IPS-18a (cell line): ENCODE measurements at regions not wholly inside any gene's neighbourhood (a gene's known extent, or its start where the extent isn't known, plus 50 kb on each side); places are given as distances from the start of the nearest gene placed in this dataset.
"Not testable (repeated sequence)": the region's sequence is repeated elsewhere in the genome, so short reads cannot be mapped to it uniquely, and the experiment has no call there.

Source experiments
- H3K27ac ChIP-seq: one replicate; pipeline ENCODE4 v1.5.1; 2013; ENCODE audit warnings: low read length
- H3K27me3 ChIP-seq: one replicate; pipeline ENCODE4 v1.6.1; 2013; ENCODE audit warnings: mild to moderate bottlenecking, low read length; ENCODE audit not compliant: control insufficient read depth, insufficient read depth
- H3K36me3 ChIP-seq: one replicate; pipeline ENCODE4 v1.6.1; 2013; ENCODE audit warnings: low read depth, low read length; ENCODE audit not compliant: control insufficient read depth
- H3K4me1 ChIP-seq: one replicate; pipeline ENCODE4 v1.6.1; 2013; ENCODE audit warnings: low read depth, low read length; ENCODE audit not compliant: control insufficient read depth
- H3K4me3 ChIP-seq: one replicate; pipeline ENCODE4 v1.5.1; 2013; ENCODE audit warnings: low read length
- H3K9ac ChIP-seq: one replicate; pipeline ENCODE4 v1.6.1; 2013; ENCODE audit warnings: mild to moderate bottlenecking, low read length, moderate library complexity
- H3K9me3 ChIP-seq: one replicate; pipeline ENCODE4 v1.6.1; 2013; ENCODE audit warnings: low read depth, low read length; ENCODE audit not compliant: control insufficient read depth

DNA sequence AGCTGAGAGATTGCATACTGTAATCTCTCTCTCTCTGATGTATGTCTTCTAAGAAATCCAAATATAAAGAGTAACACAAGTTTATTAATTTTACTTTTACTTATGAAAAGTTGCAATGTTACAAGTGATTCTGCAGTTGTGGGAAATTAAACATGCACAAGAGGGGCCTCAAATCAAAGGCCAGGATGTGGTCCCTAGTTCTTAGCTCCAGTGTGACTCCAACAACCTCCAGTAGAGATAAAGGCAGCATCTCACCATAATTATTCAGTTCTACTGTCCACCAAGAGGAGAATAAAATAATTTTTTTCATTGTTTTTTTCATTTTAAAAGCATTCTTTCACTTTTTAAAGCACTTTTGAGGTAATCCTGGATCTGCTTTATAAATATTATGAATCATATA is 223.3 kb downstream of the RAP2B start:
- Histone ChIP-seq H3K36me3 (no peaks in the 10 kb centered on the region), H3K9ac (no peak overlapping the region), H3K4me3 (no peak overlapping the region), H3K27ac (no peak overlapping the region), H3K4me1 (no peaks in the 10 kb centered on the region), H3K27me3 (no peaks in the 10 kb centered on the region), H3K9me3 (no peaks in the 10 kb centered on the region)

DNA sequence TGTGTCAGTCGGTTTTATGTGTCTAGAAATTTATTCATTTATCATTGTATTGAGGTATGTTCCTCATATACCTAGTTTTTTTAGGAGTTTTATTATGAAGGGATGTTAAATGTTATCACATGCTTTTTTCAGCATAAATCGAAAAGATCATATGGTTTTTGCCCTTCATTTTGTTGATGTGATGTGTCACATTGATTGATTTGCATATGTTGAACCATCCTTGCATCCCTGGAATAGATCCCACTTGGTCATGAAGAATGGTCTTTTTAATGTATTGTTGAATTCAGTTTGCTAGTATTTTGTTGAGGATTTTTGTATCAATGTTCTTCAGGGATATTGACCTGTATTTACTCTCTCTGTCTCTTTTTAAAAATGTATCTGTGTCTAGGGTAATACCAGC is 230.3 kb downstream of the RAP2B start:
- Histone ChIP-seq H3K4me1 (no peaks in the 10 kb centered on the region), H3K36me3 (no peaks in the 10 kb centered on the region), H3K9me3 (no peaks in the 10 kb centered on the region), H3K9ac (no peak overlapping the region), H3K27ac (no peak overlapping the region), H3K4me3 (no peak overlapping the region), H3K27me3 (no peaks in the 10 kb centered on the region)

DNA sequence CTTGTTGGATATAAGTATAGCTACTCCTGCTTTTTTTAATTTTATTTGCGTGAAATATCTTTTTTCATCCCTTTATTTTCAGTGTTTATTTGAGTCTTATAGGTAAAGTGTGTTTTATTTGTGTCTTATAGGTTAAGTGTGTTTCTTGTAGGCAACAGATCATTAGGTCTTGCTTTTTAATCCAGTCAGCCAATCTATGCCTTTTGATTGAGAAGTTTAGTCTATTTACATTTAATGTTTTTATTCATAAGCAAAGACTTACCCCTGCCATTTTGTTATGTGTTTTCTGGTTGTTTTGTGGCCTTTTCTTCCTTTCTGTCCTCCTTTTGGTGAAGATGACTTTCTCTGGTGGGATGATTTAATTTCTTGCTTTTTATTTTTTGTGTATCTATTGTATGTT is 232.0 kb downstream of the RAP2B start:
- Histone ChIP-seq H3K27me3 (no peaks in the 10 kb centered on the region), H3K9me3 (no peaks in the 10 kb centered on the region), H3K4me1 (no peaks in the 10 kb centered on the region), H3K4me3 (no peak overlapping the region), H3K9ac (no peak overlapping the region), H3K36me3 (no peaks in the 10 kb centered on the region), H3K27ac (no peak overlapping the region)

DNA sequence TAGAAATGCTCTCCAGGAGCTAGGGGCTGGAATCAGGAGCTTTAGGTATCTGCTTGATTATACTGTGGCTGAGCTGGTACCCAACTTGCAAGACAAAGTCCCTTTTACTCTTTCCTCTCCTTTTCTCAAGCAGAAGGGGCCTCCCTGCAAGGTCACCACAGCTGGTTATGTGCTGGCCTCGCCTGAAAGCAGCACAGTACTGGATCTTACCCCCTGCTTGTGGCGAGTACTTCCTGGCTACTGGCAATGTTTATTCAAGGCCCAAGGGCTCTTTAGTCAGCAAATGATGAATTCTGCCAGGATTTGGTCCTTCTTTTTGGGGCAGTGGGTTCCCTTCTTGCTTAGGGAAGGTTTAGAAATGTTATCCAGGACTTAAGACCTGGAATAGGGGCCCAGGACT is 234.6 kb downstream of the RAP2B start:
- Histone ChIP-seq H3K36me3 (no peaks in the 10 kb centered on the region), H3K4me3 (no peak overlapping the region), H3K27me3 (no peaks in the 10 kb centered on the region), H3K4me1 (no peaks in the 10 kb centered on the region), H3K9ac (no peak overlapping the region), H3K27ac (no peak overlapping the region), H3K9me3 (no peaks in the 10 kb centered on the region)

DNA sequence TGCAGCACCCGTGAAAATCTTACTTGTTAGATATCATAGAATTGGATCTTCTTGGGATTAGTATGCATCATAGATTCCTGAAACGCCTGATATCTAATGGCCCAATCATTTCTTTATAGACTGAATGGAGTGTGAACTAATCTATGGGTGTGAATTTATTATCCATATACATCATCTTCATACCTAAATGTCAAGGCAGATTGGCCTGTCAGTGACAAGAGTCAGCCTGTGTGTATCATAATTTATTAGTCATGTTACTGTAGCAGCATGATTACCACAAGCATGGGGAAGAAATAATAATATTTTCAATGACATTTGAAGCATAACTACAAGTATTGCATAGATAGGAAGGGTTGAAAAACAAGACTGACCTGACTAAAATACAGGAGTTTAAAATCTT is 235.8 kb downstream of the RAP2B start:
- Histone ChIP-seq H3K9me3 (no peaks in the 10 kb centered on the region), H3K9ac (no peak overlapping the region), H3K4me3 (no peak overlapping the region), H3K27ac (no peak overlapping the region), H3K27me3 (no peaks in the 10 kb centered on the region), H3K36me3 (no peaks in the 10 kb centered on the region), H3K4me1 (no peaks in the 10 kb centered on the region)

DNA sequence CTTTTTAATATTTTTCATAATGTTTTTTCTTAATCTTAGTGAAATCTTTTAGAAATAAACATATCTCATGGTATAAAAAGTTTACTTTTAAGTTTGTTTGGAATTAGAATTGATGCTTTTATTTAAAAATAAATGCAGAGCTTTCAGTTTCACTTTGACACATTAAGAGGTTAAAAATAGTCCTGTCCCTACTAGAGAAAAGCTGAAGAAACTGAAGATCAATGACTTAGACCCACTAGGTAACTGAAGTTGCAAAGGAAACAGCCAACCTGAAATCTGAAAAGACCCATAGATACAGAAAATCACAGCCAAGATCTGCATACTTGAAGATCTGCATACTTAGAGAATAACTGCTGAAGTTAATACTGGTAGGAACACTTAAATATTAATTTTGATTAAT is 237.6 kb downstream of the RAP2B start:
- Histone ChIP-seq H3K9ac (no peak overlapping the region), H3K36me3 (no peaks in the 10 kb centered on the region), H3K4me1 (no peaks in the 10 kb centered on the region), H3K27ac (no peak overlapping the region), H3K27me3 (no peaks in the 10 kb centered on the region), H3K4me3 (no peak overlapping the region), H3K9me3 (no peaks in the 10 kb centered on the region)

DNA sequence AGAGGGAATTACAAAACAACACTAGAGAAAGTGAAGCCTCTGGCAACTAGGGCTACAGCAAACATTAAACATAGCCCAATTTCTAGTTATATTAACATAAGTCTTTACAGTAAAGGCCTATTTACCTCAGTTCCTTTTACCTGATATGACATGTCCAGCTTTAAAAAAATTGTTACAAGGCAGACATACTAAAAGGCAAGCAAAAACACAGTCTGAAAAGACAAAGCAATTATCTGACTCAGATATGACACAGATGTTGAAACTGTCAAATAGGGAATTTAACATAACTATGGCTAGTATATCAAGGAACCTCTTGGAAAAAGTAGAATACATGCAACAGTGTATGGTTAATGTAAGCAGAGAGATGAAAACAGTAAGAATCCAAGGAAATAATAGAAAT is 238.6 kb downstream of the RAP2B start:
- no peak overlapping the region for H3K27ac ChIP-seq
- no peak overlapping the region for H3K4me3 ChIP-seq
- no peak overlapping the region for H3K9ac ChIP-seq

DNA sequence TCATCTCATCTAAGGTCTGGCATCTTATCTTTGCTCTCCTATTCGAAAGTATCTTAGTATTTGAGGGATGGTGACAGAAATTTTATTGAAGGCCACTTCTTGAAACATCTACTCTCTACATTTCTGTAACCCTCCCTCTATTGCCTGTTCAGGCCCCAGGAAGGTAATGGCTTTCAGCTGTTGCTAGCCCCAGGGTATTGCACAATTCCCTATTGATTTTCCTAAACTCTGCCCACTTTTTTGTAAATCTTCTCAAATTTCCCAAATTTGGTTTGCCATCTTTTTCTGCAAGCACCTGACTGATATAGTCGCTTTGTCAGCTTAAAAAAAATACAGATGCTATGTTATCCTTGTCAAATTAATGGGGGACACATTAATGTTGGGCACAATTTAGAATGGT is 242.1 kb downstream of the RAP2B start:
- H3K4me3 ChIP-seq = no peak overlapping the region
- no peaks in the 10 kb centered on the region for H3K9me3 ChIP-seq
- H3K4me1 ChIP-seq = peaks cover 3% of the 10 kb centered on the region
- H3K27me3 ChIP-seq = no peaks in the 10 kb centered on the region
- H3K27ac ChIP-seq = no peak overlapping the region
- H3K36me3 ChIP-seq = no peaks in the 10 kb centered on the region
- H3K9ac ChIP-seq = no peak overlapping the region

More for the DNA sequence above, 238.6 kb downstream of the RAP2B start:
- Histone ChIP-seq H3K4me1 (no peaks in the 10 kb centered on the region), H3K27me3 (no peaks in the 10 kb centered on the region), H3K9me3 (no peaks in the 10 kb centered on the region), H3K36me3 (no peaks in the 10 kb centered on the region)

DNA sequence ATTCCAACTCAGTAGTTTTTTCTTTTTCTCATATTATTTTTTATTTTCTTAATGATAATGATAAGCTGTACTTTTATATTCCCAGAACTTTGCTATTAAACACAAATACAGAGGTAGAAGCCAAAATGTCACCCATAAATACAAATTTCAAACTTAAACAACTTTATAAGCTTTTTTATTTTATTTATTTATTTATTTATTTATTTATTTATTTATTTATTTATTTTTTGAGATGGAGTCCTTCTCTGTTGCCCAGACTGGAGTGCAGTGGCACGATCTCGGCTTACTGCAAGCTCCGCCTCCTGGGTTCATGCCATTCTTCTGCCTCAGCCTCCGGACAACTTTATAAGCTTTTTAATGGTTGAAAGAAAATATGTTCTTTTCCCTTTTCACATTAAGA is 243.3 kb downstream of the RAP2B start:
- H3K9ac ChIP-seq, H3K27ac ChIP-seq, H3K9me3 ChIP-seq, H3K4me1 ChIP-seq, H3K4me3 ChIP-seq, H3K36me3 ChIP-seq, H3K27me3 ChIP-seq: not testable (repeated sequence)

DNA sequence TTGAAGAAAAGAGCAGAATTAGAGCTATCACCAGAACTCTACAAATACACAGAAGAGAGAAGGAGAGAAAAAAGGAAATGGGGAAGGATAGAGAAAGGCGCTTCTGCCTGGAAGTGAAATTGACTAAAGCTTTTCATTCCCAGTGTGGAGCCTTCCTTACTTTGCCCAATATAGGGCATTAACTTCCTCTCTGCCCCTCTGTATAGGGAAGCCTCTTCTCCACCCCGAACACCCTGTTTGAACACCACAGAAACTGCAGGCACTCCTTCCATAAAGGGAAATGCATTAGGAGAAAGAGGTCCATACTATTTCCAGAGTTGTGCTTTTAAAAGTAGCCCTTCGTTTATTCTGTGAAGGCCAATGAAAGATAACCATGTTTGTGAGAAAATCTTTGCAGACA is 248.5 kb downstream of the RAP2B start:
- Histone ChIP-seq H3K27ac (no peak overlapping the region), H3K9ac (no peak overlapping the region), H3K27me3 (no peaks in the 10 kb centered on the region), H3K36me3 (no peaks in the 10 kb centered on the region), H3K9me3 (no peaks in the 10 kb centered on the region), H3K4me3 (no peak overlapping the region), H3K4me1 (peaks cover 3% of the 10 kb centered on the region)

DNA sequence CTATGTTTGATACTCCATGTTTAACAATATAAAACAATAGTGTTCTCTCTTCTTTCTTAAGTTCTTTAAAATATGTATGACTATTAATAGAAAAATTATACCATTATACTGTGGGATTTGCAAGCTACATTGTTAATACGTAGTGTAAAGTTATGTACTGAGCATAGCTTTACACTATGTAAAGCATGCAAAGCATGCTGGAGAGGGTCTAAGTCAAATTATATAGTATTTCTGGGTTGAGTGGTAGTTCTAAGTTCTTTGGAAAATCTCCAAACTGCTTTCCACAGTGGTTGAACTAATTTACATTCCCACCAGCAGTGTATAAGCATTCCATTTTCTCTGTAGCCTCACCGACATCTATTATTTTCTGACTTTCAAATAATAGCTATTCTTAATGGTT is 253.0 kb downstream of the RAP2B start:
- Histone ChIP-seq H3K4me1 (no peaks in the 10 kb centered on the region), H3K4me3 (no peak overlapping the region)

DNA sequence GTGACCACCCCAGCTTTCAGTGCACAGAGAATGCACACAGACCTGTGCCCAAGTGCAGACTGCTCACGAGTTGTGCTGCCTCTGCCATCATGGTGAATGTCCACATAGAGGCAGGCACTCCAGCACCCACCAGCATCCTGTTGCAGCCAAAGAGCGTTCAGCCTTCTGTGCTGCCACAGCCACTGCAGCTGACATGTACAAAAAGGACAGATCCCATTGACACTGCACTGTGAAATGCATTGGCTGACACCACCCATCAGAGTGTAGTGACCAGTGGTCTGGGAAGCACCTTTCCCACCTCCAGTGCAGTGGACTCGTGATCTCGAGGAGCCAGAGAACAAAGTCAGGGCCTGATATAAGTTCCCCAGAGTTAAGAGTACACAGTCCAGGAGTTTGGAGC is 260.3 kb downstream of the RAP2B start:
- H3K4me1 ChIP-seq = no peaks in the 10 kb centered on the region
- no peaks in the 10 kb centered on the region for H3K27me3 ChIP-seq
- peaks cover 11% of the 10 kb centered on the region for H3K9me3 ChIP-seq
- no peak overlapping the region for H3K9ac ChIP-seq
- H3K36me3 ChIP-seq = no peaks in the 10 kb centered on the region
- H3K4me3 ChIP-seq = no peak overlapping the region
- no peak overlapping the region for H3K27ac ChIP-seq

More for the DNA sequence above, 253.0 kb downstream of the RAP2B start:
- H3K9ac ChIP-seq = no peak overlapping the region
- H3K36me3 ChIP-seq = no peaks in the 10 kb centered on the region
- H3K9me3 ChIP-seq = peaks cover 6% of the 10 kb centered on the region
- H3K27me3 ChIP-seq = no peaks in the 10 kb centered on the region
- no peak overlapping the region for H3K27ac ChIP-seq

DNA sequence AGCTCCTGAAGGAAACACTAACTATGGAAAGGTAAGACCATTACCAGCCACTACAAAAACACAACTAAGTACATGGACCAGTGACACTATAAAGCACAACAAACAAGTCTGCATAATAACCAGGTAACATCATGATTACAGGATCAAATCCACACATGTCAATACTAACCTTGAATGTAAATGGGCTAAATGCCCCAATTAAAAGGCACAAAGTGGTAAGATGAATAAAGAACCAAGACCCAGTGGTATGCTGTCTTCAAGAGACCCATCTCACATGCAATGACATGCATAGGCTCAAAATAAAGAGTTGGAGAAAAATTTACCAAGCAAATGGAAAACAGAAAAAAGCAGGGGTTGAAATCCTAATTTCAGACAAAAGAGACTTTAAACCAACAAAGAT is 261.8 kb downstream of the RAP2B start:
- not testable (repeated sequence) for H3K4me3 ChIP-seq, H3K9ac ChIP-seq, H3K4me1 ChIP-seq, H3K36me3 ChIP-seq, H3K27ac ChIP-seq, H3K27me3 ChIP-seq
- peaks cover 11% of the 10 kb centered on the region for H3K9me3 ChIP-seq
